ENCODE measurements at regions not wholly inside any gene's neighbourhood (a gene's known extent, or its start where the extent isn't known, plus 50 kb on each side); places are given as distances from the start of the nearest gene placed in this dataset.

DNA sequence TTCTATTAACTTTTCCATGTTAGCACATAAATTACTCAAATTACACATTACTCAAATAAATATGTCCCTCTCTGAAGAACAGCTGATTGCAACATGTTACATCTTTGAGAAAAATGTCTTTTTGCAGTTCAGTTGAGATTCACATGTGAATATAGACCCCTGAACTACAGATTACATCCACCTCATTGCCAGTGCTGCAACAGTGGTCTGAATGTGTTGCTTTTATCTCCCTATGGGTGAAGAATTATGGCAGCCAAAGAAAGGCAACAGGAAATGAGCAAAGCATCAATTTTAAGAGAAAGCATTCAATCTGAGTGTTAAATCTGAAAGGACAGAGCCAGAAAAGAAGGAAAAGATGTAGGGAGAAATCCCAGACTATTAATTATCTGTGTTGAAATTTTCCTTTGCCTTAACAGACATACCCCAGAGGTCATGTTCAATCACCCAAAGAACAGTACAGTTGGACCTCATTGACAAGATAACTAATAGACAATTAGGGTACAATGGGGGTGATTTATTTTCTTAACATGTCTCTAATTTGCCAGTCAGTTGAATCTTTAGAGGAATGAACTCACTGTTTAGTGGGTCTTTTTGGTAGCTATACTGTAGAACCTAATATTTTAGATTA lies 620.2 kb downstream of the CPS1 start:
- no peak for TF ChIP-seq EZH2 (IDR thresholded peaks at IDR 0.05)
- no peak for TF ChIP-seq EZH2phosphoT487 (IDR thresholded peaks at IDR 0.05)
- TF ChIP-seq, protein P1, sequence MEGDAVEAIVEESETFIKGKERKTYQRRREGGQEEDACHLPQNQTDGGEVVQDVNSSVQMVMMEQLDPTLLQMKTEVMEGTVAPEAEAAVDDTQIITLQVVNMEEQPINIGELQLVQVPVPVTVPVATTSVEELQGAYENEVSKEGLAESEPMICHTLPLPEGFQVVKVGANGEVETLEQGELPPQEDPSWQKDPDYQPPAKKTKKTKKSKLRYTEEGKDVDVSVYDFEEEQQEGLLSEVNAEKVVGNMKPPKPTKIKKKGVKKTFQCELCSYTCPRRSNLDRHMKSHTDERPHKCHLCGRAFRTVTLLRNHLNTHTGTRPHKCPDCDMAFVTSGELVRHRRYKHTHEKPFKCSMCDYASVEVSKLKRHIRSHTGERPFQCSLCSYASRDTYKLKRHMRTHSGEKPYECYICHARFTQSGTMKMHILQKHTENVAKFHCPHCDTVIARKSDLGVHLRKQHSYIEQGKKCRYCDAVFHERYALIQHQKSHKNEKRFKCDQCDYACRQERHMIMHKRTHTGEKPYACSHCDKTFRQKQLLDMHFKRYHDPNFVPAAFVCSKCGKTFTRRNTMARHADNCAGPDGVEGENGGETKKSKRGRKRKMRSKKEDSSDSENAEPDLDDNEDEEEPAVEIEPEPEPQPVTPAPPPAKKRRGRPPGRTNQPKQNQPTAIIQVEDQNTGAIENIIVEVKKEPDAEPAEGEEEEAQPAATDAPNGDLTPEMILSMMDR (IDR thresholded peaks at IDR 0.05): no peak
- H3K9me3 ChIP-seq (ENCODE audit: low read depth): no peaks in the 10 kb centered on the region
- peaks cover 7% of the 10 kb centered on the region for H3K4me1 Mint-ChIP-seq

DNA sequence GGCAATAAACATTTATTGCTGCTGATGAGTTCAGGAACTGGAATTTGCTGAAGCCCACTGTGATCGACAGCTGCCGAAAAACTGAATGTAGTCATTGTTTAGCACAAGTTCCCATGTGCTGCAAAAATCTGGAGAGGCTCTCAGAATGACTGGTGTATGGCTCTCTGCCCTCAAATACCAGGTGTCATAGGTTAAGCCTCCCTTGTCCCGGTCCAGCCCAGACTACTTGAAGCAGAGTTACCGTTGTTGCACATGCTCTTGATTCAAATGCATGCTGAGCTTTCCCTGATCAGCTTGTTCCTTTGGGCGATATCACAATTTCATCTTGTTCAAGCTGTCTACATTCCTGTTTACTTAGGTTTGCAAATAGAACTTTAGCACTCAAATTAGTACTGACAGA lies 625.2 kb downstream of the CPS1 start:
- Histone ChIP-seq H3K9me3 (ENCODE audit: low read depth) (no peaks in the 10 kb centered on the region), H3K4me1 (no peaks in the 10 kb centered on the region), H2AFZ (replicated peaks) (no peak overlapping the region), H3K4me3 (no peak overlapping the region), H3F3A (ENCODE audit: low read depth) (no peaks in the 10 kb centered on the region), H3K9ac (no peak overlapping the region), H3K4me2 (no peak overlapping the region), H3K36me3 (no peaks in the 10 kb centered on the region), H4K20me1 (ENCODE audit: low read depth) (no peaks in the 10 kb centered on the region), H3K79me2 (ENCODE audit: low read depth) (no peaks in the 10 kb centered on the region), H3K27me3 (no peaks in the 10 kb centered on the region), H3K27ac (no peak overlapping the region)
- Mint-ChIP-seq H3K36me3 (no peaks in the 10 kb centered on the region), H3K27me3 (ENCODE audit: insufficient read depth, low read depth) (no peaks in the 10 kb centered on the region), H3K27ac (peak overlapping the region; percentile 57), H3K4me1 (peaks cover 8% of the 10 kb centered on the region), H3K9me3 (no peaks in the 10 kb centered on the region), H3K4me3 (no peak overlapping the region)
- TF ChIP-seq EZH2 (IDR thresholded peaks at IDR 0.05) (no peak), EZH2phosphoT487 (IDR thresholded peaks at IDR 0.05) (no peak)
- TF ChIP-seq, protein P1 (IDR thresholded peaks at IDR 0.05): no peak
- peak; percentile 8 for DNase-seq (ENCODE audit: low spot score)

More for the DNA sequence above, 620.2 kb downstream of the CPS1 start:
- no peaks in the 10 kb centered on the region for H3K4me1 ChIP-seq
- DNase-seq (ENCODE audit: low spot score): no peak
- H3K4me3 Mint-ChIP-seq: no peak overlapping the region
- H3K9ac ChIP-seq: no peak overlapping the region
- H3K4me2 ChIP-seq: no peak overlapping the region
- H3K4me3 ChIP-seq: no peak overlapping the region
- no peaks in the 10 kb centered on the region for H3F3A ChIP-seq (ENCODE audit: low read depth)
- no peak overlapping the region for H3K27ac ChIP-seq
- no peak overlapping the region for H2AFZ ChIP-seq (replicated peaks)
- no peaks in the 10 kb centered on the region for H3K36me3 ChIP-seq
- H4K20me1 ChIP-seq (ENCODE audit: low read depth): no peaks in the 10 kb centered on the region
- no peaks in the 10 kb centered on the region for H3K79me2 ChIP-seq (ENCODE audit: low read depth)
- H3K27me3 ChIP-seq: no peaks in the 10 kb centered on the region
- H3K27me3 Mint-ChIP-seq (ENCODE audit: insufficient read depth, low read depth): no peaks in the 10 kb centered on the region
- H3K36me3 Mint-ChIP-seq: no peaks in the 10 kb centered on the region
- H3K27ac Mint-ChIP-seq: no peak overlapping the region
- no peaks in the 10 kb centered on the region for H3K9me3 Mint-ChIP-seq

DNA sequence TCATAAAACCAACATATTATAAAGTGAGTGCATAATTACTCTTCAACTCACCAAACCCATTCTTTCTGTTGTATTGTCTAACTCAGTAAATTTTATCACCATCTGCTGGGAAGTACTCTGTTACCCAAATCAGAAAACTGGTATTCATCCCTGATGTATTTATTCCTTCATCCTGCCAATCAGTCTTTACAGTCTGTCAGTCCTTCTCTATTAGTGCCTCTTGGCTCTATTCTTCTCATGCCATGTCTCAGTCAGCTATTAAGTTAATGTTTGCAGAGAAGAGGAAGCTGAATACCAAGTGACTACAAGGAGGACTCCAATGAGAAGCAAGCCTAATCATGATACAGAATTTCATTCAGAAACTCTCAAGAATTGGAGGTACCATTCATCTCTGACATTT lies 631.2 kb downstream of the CPS1 start:
- DNase-seq (ENCODE audit: low spot score): no peak
- H3K9me3 ChIP-seq (ENCODE audit: low read depth): no peaks in the 10 kb centered on the region
- no peak overlapping the region for H3K4me2 ChIP-seq
- Mint-ChIP-seq H3K27me3 (ENCODE audit: insufficient read depth, low read depth) (no peaks in the 10 kb centered on the region), H3K36me3 (no peaks in the 10 kb centered on the region), H3K4me1 (no peaks in the 10 kb centered on the region), H3K27ac (no peak overlapping the region), H3K9me3 (no peaks in the 10 kb centered on the region), H3K4me3 (no peak overlapping the region)
- TF ChIP-seq, protein P1 (IDR thresholded peaks at IDR 0.05): no peak
- TF ChIP-seq EZH2 (IDR thresholded peaks at IDR 0.05) (no peak), EZH2phosphoT487 (IDR thresholded peaks at IDR 0.05) (no peak)
- no peak overlapping the region for H2AFZ ChIP-seq (replicated peaks)
- H3K9ac ChIP-seq: no peak overlapping the region
- no peaks in the 10 kb centered on the region for H3K4me1 ChIP-seq
- H3K27ac ChIP-seq: no peak overlapping the region
- no peak overlapping the region for H3K4me3 ChIP-seq
- no peaks in the 10 kb centered on the region for H3K79me2 ChIP-seq (ENCODE audit: low read depth)
- H4K20me1 ChIP-seq (ENCODE audit: low read depth): no peaks in the 10 kb centered on the region
- no peaks in the 10 kb centered on the region for H3F3A ChIP-seq (ENCODE audit: low read depth)
- H3K27me3 ChIP-seq: no peaks in the 10 kb centered on the region
- no peaks in the 10 kb centered on the region for H3K36me3 ChIP-seq
